HepG2 (cell line): ENCODE measurements at regions not wholly inside any gene's neighbourhood (a gene's known extent, or its start where the extent isn't known, plus 50 kb on each side); places are given as distances from the start of the nearest gene placed in this dataset.

Experiments
- POLR2A ChIP-seq, 2 experiments: IDR thresholded peaks; 2 replicates each; pipeline ENCODE4 v1.6.1; 2011; ENCODE audit warnings: low read depth in 2 of 2, low read length in 2 of 2, mild to moderate bottlenecking in 1 of 2, moderate library complexity in 1 of 2; ENCODE audit not compliant: insufficient read depth in 1 of 2
- TF ChIP-seq, protein P1 (sequence below): sonication (generic); formaldehyde crosslinking; IDR thresholded peaks from 2 replicates; pipeline ENCODE4 v1.5.0; 2020; ENCODE audit warnings: mild to moderate bottlenecking, missing genetic modification reagents, moderate library complexity

DNA sequence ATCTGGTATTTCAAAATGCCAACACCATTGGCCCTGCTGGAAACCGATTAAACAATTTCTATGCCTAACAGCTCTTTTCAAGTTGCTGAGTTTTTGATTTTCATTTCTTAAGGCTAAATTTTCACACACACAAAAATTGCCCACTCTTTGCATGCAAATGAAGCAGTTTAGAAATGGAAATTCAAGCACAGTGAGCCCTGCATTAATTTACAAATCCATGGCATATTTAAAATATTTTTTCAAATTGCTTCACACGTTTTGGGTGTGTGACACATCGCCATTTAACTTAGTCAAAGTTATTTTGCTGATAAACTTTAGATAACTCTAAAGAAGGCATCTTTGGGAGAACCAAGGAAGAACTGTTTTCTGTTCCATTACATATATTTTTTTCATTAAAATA lies 184.8 kb downstream of the TXNL1 start:
- no peak for TF ChIP-seq POLR2A (IDR thresholded peaks at IDR 0.05; ENCODE audit: insufficient read depth in 1 of 2, low read depth in 2 of 2, low read length in 2 of 2)
- TF ChIP-seq, protein P1, sequence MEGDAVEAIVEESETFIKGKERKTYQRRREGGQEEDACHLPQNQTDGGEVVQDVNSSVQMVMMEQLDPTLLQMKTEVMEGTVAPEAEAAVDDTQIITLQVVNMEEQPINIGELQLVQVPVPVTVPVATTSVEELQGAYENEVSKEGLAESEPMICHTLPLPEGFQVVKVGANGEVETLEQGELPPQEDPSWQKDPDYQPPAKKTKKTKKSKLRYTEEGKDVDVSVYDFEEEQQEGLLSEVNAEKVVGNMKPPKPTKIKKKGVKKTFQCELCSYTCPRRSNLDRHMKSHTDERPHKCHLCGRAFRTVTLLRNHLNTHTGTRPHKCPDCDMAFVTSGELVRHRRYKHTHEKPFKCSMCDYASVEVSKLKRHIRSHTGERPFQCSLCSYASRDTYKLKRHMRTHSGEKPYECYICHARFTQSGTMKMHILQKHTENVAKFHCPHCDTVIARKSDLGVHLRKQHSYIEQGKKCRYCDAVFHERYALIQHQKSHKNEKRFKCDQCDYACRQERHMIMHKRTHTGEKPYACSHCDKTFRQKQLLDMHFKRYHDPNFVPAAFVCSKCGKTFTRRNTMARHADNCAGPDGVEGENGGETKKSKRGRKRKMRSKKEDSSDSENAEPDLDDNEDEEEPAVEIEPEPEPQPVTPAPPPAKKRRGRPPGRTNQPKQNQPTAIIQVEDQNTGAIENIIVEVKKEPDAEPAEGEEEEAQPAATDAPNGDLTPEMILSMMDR (CRISPR knock-in tag), result no peak
